DOHH2 (cell line): ENCODE measurements at regions not wholly inside any gene's neighbourhood (a gene's known extent, or its start where the extent isn't known, plus 50 kb on each side); places are given as distances from the start of the nearest gene placed in this dataset.

Source experiments
- CTCF ChIP-seq: fragments of 200-600 bp; sonication (generic); IDR thresholded peaks from one replicate; pipeline ENCODE4 v1.5.1; 2014; ENCODE audit warnings: antibody characterized with exemption, mild to moderate bottlenecking, low read depth, low read length; ENCODE audit not compliant: poor library complexity, severe bottlenecking
- EZH2phosphoT487 ChIP-seq: fragments of 200-600 bp; sonication (generic); IDR thresholded peaks from 2 replicates; pipeline ENCODE4 v1.6.1; 2017; ENCODE audit warnings: borderline replicate concordance, mild to moderate bottlenecking, antibody characterized with exemption, low read length, moderate library complexity, mixed read lengths

GRCh38 chr1:212212906-212213305, 72.3 kb upstream of the PPP2R5A start:
- TF ChIP-seq CTCF (no peak), EZH2phosphoT487 (no peak)
